ENCODE measurements at regions not wholly inside any gene's neighbourhood (a gene's known extent, or its start where the extent isn't known, plus 50 kb on each side); places are given as distances from the start of the nearest gene placed in this dataset.
"Not testable (repeated sequence)": the region's sequence is repeated elsewhere in the genome, so short reads cannot be mapped to it uniquely, and the experiment has no call there.

- H2AFZ ChIP-seq: no peak overlapping the region
- no peaks in the 10 kb centered on the region for H4K20me1 ChIP-seq (ENCODE audit: insufficient read depth)
- WGBS, 2 experiments (ENCODE audit: low coverage in 1 of 2, low lambda C conversion rate in 2 of 2, missing lambda C conversion rate in 2 of 2): 73 to 75% methylated on average over 15 of the region's 15 CpGs
- peaks cover 4% of the 10 kb centered on the region; the same call in 1 of the 2 replicates for H3K27me3 ChIP-seq (replicated peaks; ENCODE audit: insufficient read depth)
- no peak overlapping the region for H3K9ac ChIP-seq
- DNase-seq: no peak
- H3K79me2 ChIP-seq (ENCODE audit: insufficient read depth): no peaks in the 10 kb centered on the region
- no peak overlapping the region for H3K4me3 ChIP-seq
- no peaks in the 10 kb centered on the region for H3K9me3 ChIP-seq (ENCODE audit: low read depth)
- in situ Hi-C loops (cut with MboI): no loop called here
- TF ChIP-seq EZH2 (IDR thresholded peaks at IDR 0.05; ENCODE audit: insufficient read depth, poor library complexity, severe bottlenecking): no peak
- no peak for TF ChIP-seq EZH2phosphoT487 (IDR thresholded peaks at IDR 0.05; ENCODE audit: insufficient read depth, low read depth)
- H3K27ac ChIP-seq: no peak overlapping the region
- H3K36me3 ChIP-seq (ENCODE audit: low read depth): no peaks in the 10 kb centered on the region
- no peaks in the 10 kb centered on the region for H3K4me1 ChIP-seq (ENCODE audit: insufficient read depth)
- H3F3A ChIP-seq (ENCODE audit: insufficient read depth): no peaks in the 10 kb centered on the region
- no peaks in the 10 kb centered on the region for H3K9me2 ChIP-seq (ENCODE audit: insufficient read depth)
- H3K4me2 ChIP-seq (ENCODE audit: unreplicated experiment): no peak overlapping the region
Observed at GRCh38 chr17:16879686-16880085, 92.2 kb downstream of the TNFRSF13B start.

- H3F3A ChIP-seq (ENCODE audit: insufficient read depth): no peaks in the 10 kb centered on the region
- no peak for TF ChIP-seq EZH2phosphoT487 (IDR thresholded peaks at IDR 0.05; ENCODE audit: insufficient read depth, low read depth)
- TF ChIP-seq EZH2 (IDR thresholded peaks at IDR 0.05; ENCODE audit: insufficient read depth, poor library complexity, severe bottlenecking): no peak
- no peak overlapping the region for H3K9ac ChIP-seq
- H4K20me1 ChIP-seq (ENCODE audit: insufficient read depth): no peaks in the 10 kb centered on the region
- H3K79me2 ChIP-seq (ENCODE audit: insufficient read depth): no peaks in the 10 kb centered on the region
- H3K4me3 ChIP-seq: no peak overlapping the region
- H3K36me3 ChIP-seq (ENCODE audit: low read depth): no peaks in the 10 kb centered on the region
- no peaks in the 10 kb centered on the region for H3K9me2 ChIP-seq (ENCODE audit: insufficient read depth)
- no peak overlapping the region for H2AFZ ChIP-seq
- 61 to 66% methylated on average over 10 of the region's 10 CpGs for WGBS, 2 experiments (ENCODE audit: low coverage in 1 of 2, low lambda C conversion rate in 2 of 2, missing lambda C conversion rate in 2 of 2)
- DNase-seq: no peak
- no peak overlapping the region for H3K4me2 ChIP-seq (ENCODE audit: unreplicated experiment)
- peaks cover 4% of the 10 kb centered on the region; the same call in 1 of the 2 replicates for H3K27me3 ChIP-seq (replicated peaks; ENCODE audit: insufficient read depth)
- no peak overlapping the region for H3K27ac ChIP-seq
- H3K9me3 ChIP-seq (ENCODE audit: low read depth): no peaks in the 10 kb centered on the region
- in situ Hi-C loops (cut with MboI): no loop called here
- H3K4me1 ChIP-seq (ENCODE audit: insufficient read depth): no peaks in the 10 kb centered on the region
Observed at GRCh38 chr17:16878606-16879005, 93.3 kb downstream of the TNFRSF13B start.

- DNase-seq: no peak
- H3K4me2 ChIP-seq (ENCODE audit: unreplicated experiment): no peak overlapping the region
- H4K20me1 ChIP-seq (ENCODE audit: insufficient read depth): no peaks in the 10 kb centered on the region
- no peak overlapping the region for H3K4me3 ChIP-seq
- H3K27me3 ChIP-seq (replicated peaks; ENCODE audit: insufficient read depth): peaks cover 5% of the 10 kb centered on the region; the same call in 1 of the 2 replicates
- WGBS, 2 experiments (ENCODE audit: low coverage in 1 of 2, low lambda C conversion rate in 2 of 2, missing lambda C conversion rate in 2 of 2): 62 to 71% methylated on average over 4 of the region's 4 CpGs
- TF ChIP-seq EZH2phosphoT487 (IDR thresholded peaks at IDR 0.05; ENCODE audit: insufficient read depth, low read depth) (no peak), EZH2 (IDR thresholded peaks at IDR 0.05; ENCODE audit: insufficient read depth, poor library complexity, severe bottlenecking) (no peak)
- H3K9me3 ChIP-seq (ENCODE audit: low read depth): no peaks in the 10 kb centered on the region
- no peak overlapping the region for H3K27ac ChIP-seq
- H3F3A ChIP-seq (ENCODE audit: insufficient read depth): no peaks in the 10 kb centered on the region
- H3K4me1 ChIP-seq (ENCODE audit: insufficient read depth): no peaks in the 10 kb centered on the region
- no peaks in the 10 kb centered on the region for H3K79me2 ChIP-seq (ENCODE audit: insufficient read depth)
- no peaks in the 10 kb centered on the region for H3K36me3 ChIP-seq (ENCODE audit: low read depth)
- H3K9ac ChIP-seq: no peak overlapping the region
- no peaks in the 10 kb centered on the region for H3K9me2 ChIP-seq (ENCODE audit: insufficient read depth)
- in situ Hi-C loops (cut with MboI): no loop called here
- H2AFZ ChIP-seq: no peak overlapping the region
Observed at GRCh38 chr17:16878084-16878483, 93.8 kb downstream of the TNFRSF13B start.

- 0 to 7% methylated on average over 1 of the region's 1 CpG for WGBS, 2 experiments (ENCODE audit: low coverage in 1 of 2, low lambda C conversion rate in 2 of 2, missing lambda C conversion rate in 2 of 2)
- Histone ChIP-seq H3K9ac (no peak overlapping the region), H3F3A (ENCODE audit: insufficient read depth) (no peaks in the 10 kb centered on the region), H3K9me3 (ENCODE audit: low read depth) (no peaks in the 10 kb centered on the region), H4K20me1 (ENCODE audit: insufficient read depth) (no peaks in the 10 kb centered on the region), H3K4me3 (no peak overlapping the region), H3K4me1 (ENCODE audit: insufficient read depth) (no peaks in the 10 kb centered on the region), H3K79me2 (ENCODE audit: insufficient read depth) (no peaks in the 10 kb centered on the region), H3K4me2 (ENCODE audit: unreplicated experiment) (no peak overlapping the region), H3K27ac (no peak overlapping the region), H2AFZ (no peak overlapping the region), H3K9me2 (ENCODE audit: insufficient read depth) (no peaks in the 10 kb centered on the region), H3K36me3 (ENCODE audit: low read depth) (no peaks in the 10 kb centered on the region), H3K27me3 (replicated peaks; ENCODE audit: insufficient read depth) (peaks cover 8% of the 10 kb centered on the region; the same call in 1 of the 2 replicates)
- DNase-seq: peak; percentile 8
- TF ChIP-seq EZH2 (IDR thresholded peaks at IDR 0.05; ENCODE audit: insufficient read depth, poor library complexity, severe bottlenecking) (no peak), EZH2phosphoT487 (IDR thresholded peaks at IDR 0.05; ENCODE audit: insufficient read depth, low read depth) (no peak)
- in situ Hi-C loops (cut with MboI): no loop called here
Observed at GRCh38 chr17:16877099-16877498, 94.8 kb downstream of the TNFRSF13B start.

GRCh38 chr17:16875662-16876061, 96.3 kb downstream of the TNFRSF13B start:
- Histone ChIP-seq H4K20me1 (ENCODE audit: insufficient read depth) (no peaks in the 10 kb centered on the region), H2AFZ (no peak overlapping the region), H3K4me3 (no peak overlapping the region), H3K27me3 (replicated peaks; ENCODE audit: insufficient read depth) (peaks cover 14% of the 10 kb centered on the region), H3K79me2 (ENCODE audit: insufficient read depth) (no peaks in the 10 kb centered on the region), H3F3A (ENCODE audit: insufficient read depth) (no peaks in the 10 kb centered on the region), H3K9ac (no peak overlapping the region), H3K4me1 (ENCODE audit: insufficient read depth) (no peaks in the 10 kb centered on the region), H3K27ac (no peak overlapping the region), H3K36me3 (ENCODE audit: low read depth) (no peaks in the 10 kb centered on the region), H3K9me2 (ENCODE audit: insufficient read depth) (no peaks in the 10 kb centered on the region), H3K9me3 (ENCODE audit: low read depth) (no peaks in the 10 kb centered on the region), H3K4me2 (ENCODE audit: unreplicated experiment) (no peak overlapping the region)
- TF ChIP-seq EZH2phosphoT487 (IDR thresholded peaks at IDR 0.05; ENCODE audit: insufficient read depth, low read depth): no peak
- no peak for DNase-seq
- in situ Hi-C loops (cut with MboI): no loop called here

- H3K36me3 ChIP-seq (ENCODE audit: low read depth); DNase-seq; H3K27ac ChIP-seq; H3K4me2 ChIP-seq (ENCODE audit: unreplicated experiment); H3K79me2 ChIP-seq (ENCODE audit: insufficient read depth); H3K9ac ChIP-seq; H2AFZ ChIP-seq; H3K4me1 ChIP-seq (ENCODE audit: insufficient read depth); H3K9me3 ChIP-seq (ENCODE audit: low read depth); H3F3A ChIP-seq (ENCODE audit: insufficient read depth); H4K20me1 ChIP-seq (ENCODE audit: insufficient read depth); H3K9me2 ChIP-seq (ENCODE audit: insufficient read depth); in situ Hi-C loops (cut with MboI); H3K4me3 ChIP-seq: not testable (repeated sequence)
- WGBS, 2 experiments (ENCODE audit: low coverage in 1 of 2, low lambda C conversion rate in 2 of 2, missing lambda C conversion rate in 2 of 2): 62 to 65% methylated on average over 7 to 12 of the region's 12 CpGs
- peaks cover 14% of the 10 kb centered on the region for H3K27me3 ChIP-seq (replicated peaks; ENCODE audit: insufficient read depth)
Observed at GRCh38 chr17:16874216-16874615, 97.7 kb downstream of the TNFRSF13B start.
